ENCODE measurements at regions not wholly inside any gene's neighbourhood (a gene's known extent, or its start where the extent isn't known, plus 50 kb on each side); places are given as distances from the start of the nearest gene placed in this dataset.

GRCh38 chr21:41111681-41112080 lies 56.3 kb upstream of the BACE2 start:
- TF ChIP-seq POLR2A (IDR thresholded peaks at IDR 0.05) (no peak), CTCF (IDR thresholded peaks at IDR 0.05) (no peak), POLR2AphosphoS5 (IDR thresholded peaks at IDR 0.05) (no peak), EP300 (IDR thresholded peaks at IDR 0.05) (no peak)

All from gastroesophageal sphincter (tissue), 3 donors.